ENCODE measurements at regions not wholly inside any gene's neighbourhood (a gene's known extent, or its start where the extent isn't known, plus 50 kb on each side); places are given as distances from the start of the nearest gene placed in this dataset.

- no peak for TF ChIP-seq CTCF (conservative IDR thresholded peaks at IDR 0.05; ENCODE audit: low read depth, low read length)
- DNase-seq (ENCODE audit: low read depth) = no peak
- no peak overlapping the region for H3K4me3 ChIP-seq (ENCODE audit: low read depth, low read length)
These were observed 151.0 kb downstream of the COX7C start for GRCh38 chr5:86768699-86769202.

GRCh38 chr5:86780018-86780417 lies 162.3 kb downstream of the COX7C start:
- no peak overlapping the region for H3K4me3 ChIP-seq (ENCODE audit: low read depth, low read length)
- no peak for TF ChIP-seq CTCF (conservative IDR thresholded peaks at IDR 0.05; ENCODE audit: low read depth, low read length)
- no peak for DNase-seq (ENCODE audit: low read depth)

- DNase-seq (ENCODE audit: low read depth) = no peak
- no peak overlapping the region for H3K4me3 ChIP-seq (ENCODE audit: low read depth, low read length)
- TF ChIP-seq CTCF (conservative IDR thresholded peaks at IDR 0.05; ENCODE audit: low read depth, low read length) = no peak
These were observed 169.2 kb downstream of the COX7C start for GRCh38 chr5:86786955-86787354.

- no peak overlapping the region for H3K4me3 ChIP-seq (ENCODE audit: low read depth, low read length)
- no peak for DNase-seq (ENCODE audit: low read depth)
- TF ChIP-seq CTCF (conservative IDR thresholded peaks at IDR 0.05; ENCODE audit: low read depth, low read length) = no peak
These were observed 177.9 kb downstream of the COX7C start for GRCh38 chr5:86795659-86796058.

GRCh38 chr5:86797677-86798076 lies 179.9 kb downstream of the COX7C start:
- no peak for TF ChIP-seq CTCF (conservative IDR thresholded peaks at IDR 0.05; ENCODE audit: low read depth, low read length)
- H3K4me3 ChIP-seq (ENCODE audit: low read depth, low read length) = no peak overlapping the region
- DNase-seq (ENCODE audit: low read depth) = no peak

- no peak for TF ChIP-seq CTCF (conservative IDR thresholded peaks at IDR 0.05; ENCODE audit: low read depth, low read length)
- no peak overlapping the region for H3K4me3 ChIP-seq (ENCODE audit: low read depth, low read length)
- peak; percentile 97 for DNase-seq (ENCODE audit: low read depth)
These were observed 188.5 kb downstream of the COX7C start for GRCh38 chr5:86806206-86806605.
